ENCODE measurements at regions not wholly inside any gene's neighbourhood (a gene's known extent, or its start where the extent isn't known, plus 50 kb on each side); places are given as distances from the start of the nearest gene placed in this dataset.

DNA sequence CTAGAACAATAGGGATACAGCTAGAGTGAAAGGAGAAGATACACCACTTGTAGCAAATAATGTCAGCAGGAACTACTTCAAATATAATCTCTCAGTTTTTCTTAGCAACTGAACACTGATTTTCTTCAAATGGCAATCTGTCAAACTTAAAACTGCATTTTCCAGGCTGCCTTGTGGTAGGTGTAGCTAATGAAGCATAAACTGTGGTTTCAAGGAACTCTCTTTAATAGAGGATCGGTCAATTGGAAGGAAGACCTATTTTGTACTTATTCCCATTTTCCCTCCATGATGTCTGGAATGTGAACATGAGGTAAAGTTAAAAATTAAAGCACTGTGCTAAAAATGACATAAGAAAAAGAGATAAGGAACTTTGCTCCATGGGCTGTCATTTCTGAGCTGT, 1261.9 kb downstream of the PCDH17 start:
- TF ChIP-seq CTCF (conservative IDR thresholded peaks at IDR 0.05; ENCODE audit: low read length), result no peak
- TF ChIP-seq EZH2phosphoT487 (IDR thresholded peaks at IDR 0.05; ENCODE audit: borderline replicate concordance), result no peak
